NCI-H774 (cell line): ENCODE measurements at regions not wholly inside any gene's neighbourhood (a gene's known extent, or its start where the extent isn't known, plus 50 kb on each side); places are given as distances from the start of the nearest gene placed in this dataset.
"Not testable (repeated sequence)": the region's sequence is repeated elsewhere in the genome, so short reads cannot be mapped to it uniquely, and the experiment has no call there.

Source experiments
- DNase-seq: peaks from one replicate; lab custom pipeline; 2025; lab: John Stamatoyannopoulos, UW

DNA sequence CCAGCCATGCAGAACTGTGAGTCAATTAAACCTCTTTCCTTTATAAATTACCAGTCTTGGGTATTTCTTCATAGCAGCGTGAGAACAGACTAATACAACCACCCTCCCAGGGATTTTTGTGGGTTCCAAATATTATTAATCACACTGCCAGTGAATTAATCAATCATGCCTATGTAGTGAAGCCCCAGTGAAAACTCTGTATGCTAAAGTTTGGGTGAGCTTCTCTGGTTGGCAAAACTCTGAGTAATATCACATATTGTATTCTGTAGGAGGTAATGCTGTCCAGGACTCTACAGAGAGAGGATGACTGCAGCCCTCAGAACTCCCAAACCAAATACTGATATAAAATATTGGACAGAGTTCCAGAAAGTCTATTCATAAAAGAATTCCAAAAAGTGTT, 216.9 kb downstream of the RPAP3 start:
- DNase-seq = no peak

DNA sequence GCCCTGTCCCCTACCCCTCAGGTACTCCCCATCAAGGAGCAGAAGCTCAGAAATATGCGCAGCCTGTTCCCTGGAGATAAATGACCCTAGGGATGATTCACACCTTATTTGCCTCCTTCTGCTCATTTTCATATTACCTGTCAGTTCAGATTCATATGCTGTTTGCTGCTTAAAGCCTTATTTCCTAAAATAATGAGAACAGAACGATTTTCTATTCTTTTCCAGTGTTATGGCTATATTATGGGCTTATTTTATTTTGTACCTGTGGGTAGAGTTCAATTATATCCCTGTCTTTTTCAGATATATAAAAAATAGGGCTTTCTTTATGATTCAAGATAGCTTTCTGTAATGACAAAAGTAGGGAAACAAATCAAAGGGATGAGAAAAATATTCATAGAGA, 224.8 kb downstream of the RPAP3 start:
- no peak for DNase-seq

DNA sequence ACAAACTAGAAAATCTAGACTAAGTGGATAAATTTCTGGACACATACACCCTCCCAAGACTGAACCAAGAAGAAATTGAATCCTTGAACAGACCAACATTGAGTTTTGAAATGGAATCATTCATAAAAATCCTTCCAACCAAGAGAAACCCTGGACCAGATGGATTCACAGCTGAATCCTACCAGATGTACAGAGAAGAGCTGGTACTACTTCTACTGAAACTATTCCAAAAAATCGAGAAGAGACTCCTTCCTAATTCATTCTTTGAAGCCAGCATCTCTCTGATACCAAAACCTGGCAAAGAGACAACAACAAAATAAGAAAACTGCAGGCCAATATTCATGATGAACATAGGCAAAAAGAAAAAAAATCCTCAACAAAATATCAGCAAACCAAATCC, 227.4 kb downstream of the RPAP3 start:
- DNase-seq = no peak

DNA sequence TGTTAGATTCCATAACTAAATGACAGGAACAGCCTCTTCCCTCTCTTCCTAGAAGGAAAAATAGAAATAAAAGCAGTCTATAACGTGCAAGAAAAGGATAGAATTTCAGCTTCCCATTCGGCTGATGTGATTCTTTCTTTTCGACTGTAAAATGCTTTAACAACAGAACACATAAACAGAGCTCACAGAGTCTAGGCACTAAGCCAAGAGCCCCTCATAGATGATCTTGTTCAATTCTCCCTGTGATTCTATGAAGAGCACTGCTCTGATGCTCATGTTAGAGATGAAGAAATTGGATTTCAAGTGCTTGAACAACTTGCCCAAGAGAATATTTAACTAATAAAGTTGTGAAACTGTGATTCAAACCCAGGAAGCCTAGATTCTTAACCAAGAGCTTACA, 232.7 kb downstream of the RPAP3 start:
- no peak for DNase-seq

DNA sequence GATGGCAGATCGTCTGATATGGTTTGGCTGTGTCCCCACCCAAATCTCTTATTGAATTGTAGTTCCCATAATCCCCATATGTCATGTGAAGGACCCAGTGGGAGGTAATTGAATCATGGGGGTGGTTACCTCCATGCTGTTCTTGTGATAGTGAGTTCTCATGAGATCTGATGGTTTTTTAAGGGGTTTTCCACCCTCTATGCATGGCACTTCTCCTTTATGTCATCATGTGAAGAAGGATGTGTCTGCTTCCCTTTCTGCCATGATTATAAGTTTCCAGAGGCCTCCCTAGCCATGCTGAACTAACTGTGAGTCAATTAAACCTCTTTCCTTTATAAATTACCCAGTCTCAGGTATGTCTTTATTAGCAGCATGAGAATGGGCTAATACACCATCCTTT, 235.5 kb downstream of the RPAP3 start:
- DNase-seq = not testable (repeated sequence)

DNA sequence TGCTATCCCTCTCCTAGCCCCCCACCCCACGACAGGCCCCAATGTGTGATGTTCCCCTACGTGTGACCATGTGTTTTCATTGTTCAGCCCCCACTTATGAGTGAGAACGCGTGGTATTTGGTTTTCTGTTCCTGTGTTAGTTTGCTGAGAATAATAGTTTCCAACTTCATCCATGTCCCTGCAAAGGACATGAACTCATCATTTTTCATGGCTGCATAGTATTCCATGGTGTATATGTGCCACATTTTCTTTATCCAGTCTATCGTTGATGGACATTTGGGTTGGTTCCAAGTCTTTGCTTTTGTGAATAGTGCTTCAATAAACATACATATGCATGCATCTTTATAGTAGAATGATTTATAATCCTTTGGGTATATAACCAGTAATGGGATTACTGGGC, 241.9 kb downstream of the RPAP3 start:
- DNase-seq = not testable (repeated sequence)

DNA sequence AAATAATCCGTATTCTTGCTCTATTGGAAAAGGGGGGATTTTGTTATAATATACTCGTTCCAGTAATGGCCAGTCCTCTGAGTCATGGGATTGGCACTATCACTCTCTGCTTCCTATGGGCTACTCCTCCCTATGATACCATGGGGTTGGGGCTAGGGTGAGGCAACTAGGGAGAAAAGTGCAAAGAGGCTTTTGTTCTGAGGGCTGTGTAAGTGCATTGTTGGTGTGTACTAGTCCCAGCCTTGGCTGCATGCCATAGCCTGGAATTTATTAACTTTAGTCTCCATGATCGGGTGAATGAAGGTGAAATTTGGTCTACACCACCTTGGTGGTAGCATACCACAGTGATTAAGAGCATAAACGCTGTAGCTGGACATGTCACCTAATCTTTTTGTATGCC, 247.6 kb downstream of the RPAP3 start:
- DNase-seq = no peak

DNA sequence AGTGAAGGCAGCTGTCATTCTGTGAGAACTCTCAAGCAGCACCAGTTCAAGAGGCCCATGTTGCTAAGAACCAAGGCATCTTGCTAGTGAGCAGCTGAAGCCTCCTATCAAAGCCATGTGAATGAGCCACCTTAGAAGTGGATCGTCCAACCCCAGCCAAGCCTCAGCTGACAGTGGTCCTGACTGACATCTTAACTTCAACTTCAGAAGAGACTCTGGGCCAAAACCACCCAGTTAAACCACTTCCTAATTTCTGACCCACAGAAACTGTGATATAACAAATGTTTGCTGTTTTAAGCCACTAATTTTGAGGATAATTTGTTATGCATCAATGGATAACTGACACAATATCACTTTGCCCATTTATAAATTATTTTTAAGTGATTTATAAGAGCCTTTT, 256.0 kb downstream of the RPAP3 start:
- DNase-seq = no peak

DNA sequence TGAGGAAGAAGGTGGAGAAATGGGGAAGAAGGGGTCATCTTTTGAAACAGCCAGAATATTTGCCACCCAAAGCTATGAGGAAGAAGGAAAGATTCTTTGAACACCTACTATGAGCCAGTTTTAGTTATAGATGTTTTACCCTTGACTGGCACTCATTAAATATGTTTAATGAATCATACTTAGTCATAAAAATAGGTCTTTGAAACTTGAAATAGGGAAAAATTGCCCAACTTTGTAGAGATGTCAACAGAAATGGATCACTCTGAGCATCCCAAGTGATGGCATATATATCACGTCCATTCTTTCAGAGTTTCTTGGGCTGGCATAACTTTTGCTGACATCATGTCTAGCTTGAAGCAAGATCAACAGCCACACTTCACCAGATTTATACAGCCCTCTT, 263.5 kb downstream of the RPAP3 start:
- DNase-seq = no peak

DNA sequence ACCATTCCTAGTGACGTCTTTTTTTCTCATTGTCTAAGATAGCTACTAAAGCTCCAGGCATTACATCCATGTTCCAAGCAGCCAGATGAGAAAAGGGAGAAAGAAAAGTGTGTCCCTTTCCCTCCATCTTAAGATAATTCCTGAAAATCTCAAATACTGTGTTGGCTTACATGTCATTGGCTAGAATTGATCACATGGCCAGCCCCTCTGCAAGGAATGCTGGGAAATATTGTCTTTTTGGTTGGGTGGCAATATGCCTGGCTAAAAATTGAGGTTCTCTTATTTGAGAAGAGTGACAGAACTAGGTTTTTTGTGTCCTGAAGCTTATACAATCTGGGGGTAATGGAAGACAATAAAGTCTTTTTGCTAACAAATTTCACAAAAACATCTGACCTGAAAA, 264.3 kb downstream of the RPAP3 start:
- DNase-seq = no peak

DNA sequence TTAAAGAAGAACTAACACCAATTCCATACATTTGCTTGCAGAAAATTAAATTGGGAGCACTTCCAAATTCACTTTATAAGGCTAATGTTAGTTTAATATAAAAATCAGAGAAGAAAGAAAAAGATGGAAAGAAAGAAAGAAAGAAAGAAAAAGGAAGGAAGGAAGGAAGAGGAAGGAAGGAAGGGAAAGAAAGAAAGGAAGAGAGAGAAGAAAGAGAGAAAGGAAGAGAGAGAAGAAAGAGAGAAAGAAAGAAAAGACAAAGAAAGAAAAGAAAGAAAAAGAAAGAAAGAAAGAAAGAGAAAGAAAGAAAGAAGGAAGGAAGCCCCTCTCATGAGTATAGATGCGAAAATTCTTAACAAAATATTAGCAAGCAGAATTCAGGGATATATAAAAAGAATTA, 267.7 kb downstream of the RPAP3 start:
- no peak for DNase-seq

DNA sequence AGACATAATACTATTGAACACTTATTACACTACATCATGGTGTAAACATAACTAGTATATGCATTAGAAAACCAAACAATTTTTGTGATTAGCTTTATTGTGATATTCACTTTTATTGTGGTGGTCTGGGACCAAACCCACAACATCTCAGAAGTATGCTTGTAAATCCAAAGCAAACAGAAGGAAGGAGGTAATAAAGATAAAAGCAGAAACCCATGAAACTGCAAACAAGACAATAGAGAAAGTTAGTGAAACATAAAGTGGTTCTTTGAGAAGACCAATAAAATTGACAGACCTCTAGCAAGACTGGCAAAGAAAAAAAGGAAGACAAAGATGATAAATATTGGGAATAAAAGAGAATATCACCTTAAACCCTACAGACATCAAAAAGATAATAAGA, 268.3 kb downstream of the RPAP3 start:
- DNase-seq = no peak

DNA sequence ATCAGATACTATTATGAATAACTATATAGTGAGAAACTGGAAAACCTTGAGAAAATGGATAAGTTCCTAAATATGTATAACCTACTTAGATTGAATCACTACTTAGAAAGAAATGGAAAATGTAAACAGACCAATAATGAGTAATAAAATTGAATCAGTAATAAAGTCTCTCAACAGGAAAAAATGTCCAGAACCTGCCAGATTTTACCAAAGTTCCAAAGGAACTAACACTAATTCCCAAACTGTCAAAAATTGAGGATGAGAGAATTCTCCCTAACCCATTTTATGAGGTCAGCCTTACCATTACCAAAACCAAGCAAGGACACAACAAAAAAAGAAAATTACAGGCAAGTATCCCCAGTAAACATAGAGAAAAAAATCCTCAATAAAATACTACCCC, 272.0 kb downstream of the RPAP3 start:
- no peak for DNase-seq

DNA sequence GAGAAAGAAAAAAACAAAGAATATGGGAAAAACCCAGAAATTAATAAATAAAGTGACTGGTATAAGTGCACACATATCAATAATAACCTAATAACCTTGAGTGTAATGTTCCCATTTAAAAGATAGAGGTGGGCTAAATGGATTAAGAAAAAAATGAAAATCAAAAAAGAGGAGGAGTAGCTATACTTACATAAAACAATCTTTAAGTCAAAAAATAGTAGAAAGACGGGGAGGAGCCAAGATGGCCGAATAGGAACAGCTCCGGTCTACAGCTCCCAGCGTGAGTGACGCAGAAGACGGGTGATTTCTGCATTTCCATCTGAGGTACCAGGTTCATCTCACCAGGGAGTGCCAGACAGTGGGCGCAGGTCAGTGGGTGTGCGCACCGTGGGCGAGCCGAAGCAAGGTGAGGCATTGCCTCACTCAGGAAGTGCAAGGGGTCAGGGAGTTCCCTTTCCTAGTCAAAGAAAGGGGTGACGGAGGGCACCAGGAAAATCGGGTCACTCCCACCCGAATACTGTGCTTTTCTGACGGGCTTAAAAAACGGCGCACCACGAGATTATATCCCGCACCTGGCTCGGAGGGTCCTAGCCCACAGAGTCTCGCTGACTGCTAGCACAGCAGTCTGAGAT, 279.0 kb downstream of the RPAP3 start:
- not testable (repeated sequence) for DNase-seq

DNA sequence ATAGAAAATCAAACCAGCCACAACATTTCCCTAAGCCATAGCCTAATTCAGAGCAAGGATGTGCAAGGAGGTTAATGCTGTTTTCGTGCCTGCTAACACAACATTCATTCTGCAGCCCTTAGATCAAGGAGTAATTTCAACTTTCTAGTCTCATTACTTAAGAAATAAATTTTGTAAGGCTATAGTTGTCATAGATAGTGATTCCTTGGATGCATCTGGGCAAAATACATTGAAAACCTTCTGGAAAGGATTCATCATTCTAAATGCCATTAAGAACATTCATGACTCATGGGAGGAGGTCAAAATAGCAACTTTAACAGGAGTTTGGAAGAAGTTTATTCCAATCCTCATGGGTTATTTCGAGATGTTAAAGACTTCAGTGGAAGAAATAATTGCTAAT, 283.2 kb downstream of the RPAP3 start:
- no peak for DNase-seq

DNA sequence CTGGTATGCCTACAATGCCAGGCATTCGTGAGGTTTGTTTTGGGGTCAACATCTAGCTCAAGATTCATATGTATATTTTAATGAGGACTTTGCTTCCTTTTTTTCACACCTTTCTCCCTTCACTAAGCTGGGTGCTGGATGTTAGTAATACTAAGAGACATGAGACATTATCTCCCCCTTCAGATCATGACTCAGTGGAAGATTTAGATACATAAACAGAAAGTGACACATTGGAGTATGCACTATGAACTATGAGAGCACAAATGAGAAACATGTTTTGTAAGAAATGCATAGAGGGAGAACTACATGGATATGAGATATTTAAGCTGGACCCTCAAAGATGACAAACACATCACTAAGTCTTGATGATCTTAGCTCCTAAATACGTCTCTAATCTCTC, 286.3 kb downstream of the RPAP3 start:
- no peak for DNase-seq

DNA sequence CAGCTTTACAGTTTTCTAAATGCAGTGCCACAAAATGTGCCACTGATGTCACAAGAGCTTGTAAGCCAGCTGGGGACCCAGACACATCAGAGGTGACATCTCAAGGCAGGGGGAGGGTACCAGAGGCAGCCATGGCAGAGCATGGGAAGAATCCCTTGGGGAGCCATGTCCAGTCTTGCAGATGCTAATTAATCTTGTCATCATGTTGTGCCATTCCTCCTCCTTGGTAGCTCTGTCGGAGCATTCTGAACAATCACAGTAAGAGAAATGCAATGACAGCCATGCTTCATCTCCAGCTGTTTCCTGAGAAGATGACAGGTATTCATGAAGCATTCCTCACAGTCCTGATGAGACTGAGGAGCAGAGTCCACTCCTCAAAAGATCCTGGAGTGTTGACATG, 287.9 kb downstream of the RPAP3 start:
- DNase-seq = no peak

DNA sequence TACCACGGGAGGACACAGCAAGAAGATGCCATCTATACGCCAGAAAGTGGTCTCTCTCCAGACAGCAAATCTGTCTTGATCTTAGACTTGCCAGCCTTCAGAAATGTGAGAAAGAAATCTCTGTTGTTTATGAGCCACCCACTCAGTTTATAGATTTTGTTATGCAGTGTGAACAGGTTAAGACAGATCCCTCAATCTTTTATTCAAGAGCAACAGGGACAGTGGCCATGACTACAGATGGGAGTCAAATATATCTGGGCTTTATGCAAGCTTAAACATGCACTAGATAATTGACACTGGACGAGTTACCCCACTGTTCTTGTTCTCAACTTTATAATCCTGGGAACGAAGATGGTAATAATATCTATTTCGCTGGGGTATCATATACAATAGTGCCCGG, 288.7 kb downstream of the RPAP3 start:
- DNase-seq = no peak

DNA sequence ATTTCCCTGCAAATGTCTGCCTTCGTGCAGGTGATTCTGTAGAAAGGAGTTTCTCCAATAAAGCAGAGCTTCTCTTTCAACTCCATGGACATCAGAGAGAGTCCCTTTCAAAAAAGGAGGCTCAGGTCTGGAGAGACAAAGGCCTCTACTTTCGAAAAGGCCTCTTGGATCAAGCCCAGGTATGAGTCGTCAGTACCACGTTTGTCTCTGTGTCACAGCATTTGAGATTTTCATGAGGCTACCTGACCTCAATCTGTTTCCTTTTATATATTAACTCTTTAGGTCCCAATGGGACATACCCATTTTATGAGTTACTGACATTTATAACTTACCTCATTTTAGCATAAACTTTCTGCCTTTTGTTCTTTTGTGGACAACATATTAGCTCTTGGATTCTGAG, 290.8 kb downstream of the RPAP3 start:
- no peak for DNase-seq

DNA sequence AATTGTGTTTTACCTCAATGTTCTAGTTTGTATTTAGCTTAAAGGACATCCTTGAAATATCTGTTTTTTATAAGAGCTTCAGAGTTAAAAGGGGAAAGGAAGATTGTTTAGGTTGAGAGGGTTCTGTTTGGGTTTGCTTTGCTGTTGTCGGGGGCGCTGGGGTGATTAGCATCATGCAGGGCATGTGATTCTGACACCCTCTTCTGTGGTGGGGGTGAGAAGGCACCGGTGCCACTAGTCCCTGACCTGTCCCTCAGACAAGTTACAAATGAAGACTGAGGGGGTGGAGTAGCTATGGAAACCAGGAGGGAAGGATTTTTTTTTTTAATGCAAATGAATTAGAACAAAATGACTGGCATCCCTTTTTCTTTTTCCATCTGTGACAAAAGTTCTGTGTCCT, 291.3 kb downstream of the RPAP3 start:
- DNase-seq = no peak

DNA sequence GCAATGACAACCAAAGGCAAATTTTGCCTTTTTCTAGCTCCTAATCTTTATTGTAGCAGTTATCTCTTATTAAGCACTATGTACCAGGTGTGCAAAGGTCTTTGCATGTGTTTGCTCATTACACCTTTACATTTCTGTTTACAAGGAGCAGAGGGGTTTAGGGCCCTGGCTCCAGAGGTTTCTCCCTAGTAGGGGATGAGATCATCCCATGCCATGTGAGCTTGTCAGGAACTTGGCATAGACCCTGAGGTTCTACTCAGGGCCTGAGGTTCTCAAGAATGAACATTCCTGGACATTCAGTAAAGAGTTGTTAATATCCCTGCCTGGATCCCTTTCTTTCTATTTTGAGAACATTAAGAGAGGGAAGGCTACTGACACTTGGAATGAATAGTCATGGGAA, 292.0 kb downstream of the RPAP3 start:
- DNase-seq = no peak

DNA sequence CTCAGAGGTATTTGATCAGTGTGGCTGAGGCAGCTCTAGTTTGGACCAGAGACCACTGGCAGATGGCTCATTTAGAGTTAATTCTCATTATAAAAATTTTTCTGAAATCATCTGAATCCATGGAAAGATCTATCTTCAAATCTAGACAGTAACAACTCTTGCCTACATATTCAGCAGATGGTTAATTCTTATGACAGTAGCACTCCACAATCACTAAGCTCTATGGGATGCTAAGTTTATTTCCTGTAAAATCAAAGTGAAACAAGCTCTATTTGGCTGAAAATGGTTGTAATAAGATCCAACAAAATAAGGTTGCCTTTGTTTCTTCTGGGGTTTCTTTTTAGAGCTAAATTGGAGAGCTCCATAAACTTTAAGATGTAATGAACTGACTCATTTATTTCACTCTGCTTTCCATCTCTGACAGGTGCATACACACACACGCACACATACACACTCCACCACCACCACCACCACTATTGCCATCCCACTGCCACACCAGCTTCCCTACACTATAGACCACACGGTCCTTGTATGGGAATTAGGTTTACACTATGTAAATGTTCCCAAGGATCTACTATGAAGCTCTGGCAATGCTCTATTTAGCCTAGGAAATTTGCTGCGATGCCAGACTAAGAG, 293.1 kb downstream of the RPAP3 start:
- DNase-seq = no peak

DNA sequence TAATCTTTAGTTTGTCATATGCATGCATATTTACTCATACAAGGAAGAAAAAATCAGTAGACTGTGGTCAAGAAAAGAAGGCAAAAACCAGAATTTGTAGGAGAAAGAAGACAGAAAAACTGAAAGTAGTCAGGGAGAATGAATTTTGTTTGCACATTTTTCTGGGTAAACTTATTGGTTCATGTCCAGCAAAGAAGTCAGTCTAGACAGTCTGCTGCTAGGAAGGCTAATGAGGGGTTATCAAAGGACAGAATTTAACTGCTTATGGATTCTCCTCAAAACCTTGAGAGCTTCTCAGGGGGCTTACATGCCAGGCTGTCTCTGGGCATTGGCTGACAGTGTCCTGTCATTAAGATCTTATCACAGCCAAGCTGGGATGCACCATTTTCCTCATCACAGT, 293.9 kb downstream of the RPAP3 start:
- no peak for DNase-seq

DNA sequence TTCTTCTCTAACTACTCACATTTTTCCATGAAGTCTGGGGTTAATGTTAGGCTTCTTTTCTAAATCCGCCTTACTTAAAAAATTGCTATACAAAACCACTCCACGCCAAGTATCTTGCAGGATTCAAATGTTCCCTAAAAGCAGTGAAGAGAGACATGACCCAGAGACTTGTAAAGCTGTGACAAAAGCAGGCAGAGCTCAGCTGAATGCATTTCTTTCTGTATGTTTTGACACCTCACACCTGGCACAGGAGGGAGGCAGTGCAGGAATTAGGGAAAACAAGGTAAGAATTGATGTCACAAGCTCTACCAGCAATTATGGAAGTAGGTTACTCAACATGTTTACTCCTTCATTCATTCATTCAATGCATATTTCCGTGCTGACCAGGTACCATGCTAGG, 295.0 kb downstream of the RPAP3 start:
- no peak for DNase-seq
